K562 (cell line): ENCODE measurements at regions not wholly inside any gene's neighbourhood (a gene's known extent, or its start where the extent isn't known, plus 50 kb on each side); places are given as distances from the start of the nearest gene placed in this dataset.

Experiments
- ATAC-seq: fragments of 200-7000 bp; cut with Tn5 transposase; 3 replicates; pipeline ENCODE4 v1.9.1; 2020; ENCODE audit warnings: moderate library complexity
- BruUV-seq: library from RNA; stranded (reverse); fragments of 400-500 nt; replicated peaks from 2 replicates; lab custom pipeline; 2021; lab: Mats Ljungman, UMichigan
- CTCF ChIA-PET: fragments of 300-600 bp; formaldehyde crosslinking; extraction: SDS; loops from one replicate; lab custom pipeline; 2021; ENCODE audit warnings: low intra/inter-chr PET ratio; lab: Yijun Ruan, JAX
- POLR2A ChIA-PET: fragments of 300-600, 350-650 bp; sonication (Branson Sonifier 250); formaldehyde crosslinking; extraction: SDS; loops from one replicate; lab custom pipeline; 2021; ENCODE audit warnings: antibody characterized with exemption, inconsistent platforms; lab: Yijun Ruan, JAX
- DNase-seq, 4 experiments: peaks; one replicate each; pipeline versions ENCODE4 v3.0.0 to v3.0.0-alpha.2; 2011 to 2018; ENCODE audit warnings: low spot score in 3 of 4, mixed read lengths in 3 of 4; ENCODE audit errors: extremely low read depth in 1 of 4
- FAIRE-seq: peaks from 2 replicates; lab custom pipeline; 2011; peaks lifted over from hg19 to GRCh38; lab: Jason Lieb, UNC
- H2AFZ ChIP-seq: 2 replicates; pipeline ENCODE4 v1.6.0; 2011; ENCODE audit warnings: low read depth, low read length, control low read depth, inconsistent platforms
- H3K27ac ChIP-seq: fragments of 200-600 bp; 3 replicates; pipeline ENCODE4 v1.8.0; 2011; ENCODE audit warnings: low read depth, mild to moderate bottlenecking, control low read depth, inconsistent platforms, low read length, moderate library complexity, mixed read lengths; ENCODE audit errors: extremely low read depth
- H3K27me3 ChIP-seq, 2 experiments: fragments of 300-600 bp in 1 of 2; 2 replicates in 1 of 2; 3 replicates in 1 of 2; pipeline versions ENCODE4 v1.6.0 to v1.8.0; 2011; ENCODE audit warnings: inconsistent platforms in 2 of 2, low read length in 2 of 2, mild to moderate bottlenecking in 1 of 2, mixed read lengths in 1 of 2, moderate library complexity in 1 of 2; ENCODE audit not compliant: control insufficient read depth in 2 of 2, insufficient read depth in 2 of 2
- H3K36me3 ChIP-seq: fragments of 300-600 bp; 3 replicates; pipeline ENCODE4 v1.8.0; 2011; ENCODE audit warnings: mild to moderate bottlenecking, low read length, inconsistent platforms; ENCODE audit not compliant: control insufficient read depth, insufficient read depth
- H3K4me1 ChIP-seq, 2 experiments: fragments of 200-600 bp in 1 of 2; replicated peaks in 1 of 2; 2 replicates in 1 of 2; 3 replicates in 1 of 2; pipeline versions ENCODE4 v1.5.1 to v1.8.0; 2011; ENCODE audit warnings: inconsistent platforms in 2 of 2, low read length in 2 of 2, mild to moderate bottlenecking in 1 of 2, mixed read lengths in 1 of 2, moderate library complexity in 1 of 2; ENCODE audit not compliant: control insufficient read depth in 2 of 2, insufficient read depth in 2 of 2
- H3K4me2 ChIP-seq: 2 replicates; pipeline ENCODE4 v1.6.1; 2011; ENCODE audit warnings: low read length, control low read depth, inconsistent platforms, mixed read lengths; ENCODE audit not compliant: insufficient read depth
- H3K4me3 ChIP-seq: fragments of 200-600 bp; sonication (generic), shearing (Covaris generic); 2 replicates; pipeline ENCODE4 v1.5.1; 2016; ENCODE audit warnings: control low read depth, inconsistent platforms
- H3K79me2 ChIP-seq: fragments of 200-600 bp; 3 replicates; pipeline ENCODE4 v1.8.0; 2011; ENCODE audit warnings: low read length, inconsistent platforms; ENCODE audit not compliant: control insufficient read depth, insufficient read depth
- H3K9ac ChIP-seq, 2 experiments: 2 replicates each; pipeline versions ENCODE4 v1.6.0 to v1.6.1; 2011; ENCODE audit warnings: low read depth in 2 of 2, low read length in 2 of 2, control low read depth in 1 of 2, inconsistent platforms in 1 of 2, mild to moderate bottlenecking in 1 of 2, mixed read lengths in 1 of 2; ENCODE audit not compliant: insufficient read depth in 1 of 2
- H3K9me1 ChIP-seq: one replicate; pipeline ENCODE4 v1.6.0; 2011; ENCODE audit warnings: inconsistent platforms, mild to moderate bottlenecking, low read length, moderate library complexity; ENCODE audit not compliant: control insufficient read depth, insufficient read depth
- H3K9me3 ChIP-seq: replicated peaks from 2 replicates; pipeline ENCODE4 v1.5.1; 2011; ENCODE audit warnings: low read depth, low read length, inconsistent platforms; ENCODE audit not compliant: control insufficient read depth, insufficient read depth
- H4K20me1 ChIP-seq: replicated peaks from 2 replicates; pipeline ENCODE4 v1.6.1; 2011; ENCODE audit warnings: low read length, inconsistent platforms, mixed read lengths; ENCODE audit not compliant: control insufficient read depth, insufficient read depth
- CBFA2T2 ChIP-seq: fragments of 450-650 bp; conservative IDR thresholded peaks from 2 replicates; pipeline ENCODE4 v1.6.1; 2017; ENCODE audit warnings: mild to moderate bottlenecking
- ELF1 ChIP-seq: fragments of 200-800 bp; sonication (Bioruptor generic); IDR thresholded peaks from 2 replicates; pipeline ENCODE4 v1.6.1; 2016; ENCODE audit warnings: missing genetic modification characterization, missing compliant biosample characterization
- FOXA1 ChIP-seq: fragments of 450-650 bp; IDR thresholded peaks from 2 replicates; pipeline ENCODE4 v1.6.1; 2016; ENCODE audit warnings: mild to moderate bottlenecking, borderline replicate concordance
- HMGN3 ChIP-seq: IDR thresholded peaks from 2 replicates; pipeline ENCODE4 v1.6.1; 2011; ENCODE audit warnings: borderline replicate concordance, low read depth, mild to moderate bottlenecking, mixed read lengths, low read length; ENCODE audit not compliant: insufficient read length; ENCODE audit errors: extremely low read depth
- ILK ChIP-seq: fragments of 450-650 bp; IDR thresholded peaks from 2 replicates; pipeline ENCODE4 v1.6.1; 2016; ENCODE audit warnings: missing genetic modification characterization, low read depth, mild to moderate bottlenecking, missing compliant biosample characterization, moderate library complexity, borderline replicate concordance
- RCOR1 ChIP-seq, 2 experiments: IDR thresholded peaks; 2 replicates each; pipeline ENCODE4 v1.6.1; 2012; ENCODE audit warnings: low read depth in 2 of 2, low read length in 2 of 2, borderline replicate concordance in 1 of 2, improper control_type of control experiment in 1 of 2
- SIX5 ChIP-seq, 2 experiments: IDR thresholded peaks; 2 replicates each; pipeline ENCODE4 v1.6.1; 2011; ENCODE audit warnings: low read length in 2 of 2, borderline replicate concordance in 1 of 2, low read depth in 1 of 2, mild to moderate bottlenecking in 1 of 2, moderate library complexity in 1 of 2; ENCODE audit not compliant: insufficient read depth in 1 of 2
- TCF7 ChIP-seq: sonication (generic); IDR thresholded peaks from 2 replicates; pipeline ENCODE4 v1.6.1; 2016; ENCODE audit warnings: antibody characterized with exemption, borderline replicate concordance
- TGIF2 ChIP-seq: sonication (generic); formaldehyde crosslinking; IDR thresholded peaks from 2 replicates; pipeline ENCODE4 v1.8.1; 2022; ENCODE audit warnings: mild to moderate bottlenecking, missing genetic modification reagents, moderate library complexity
- WGBS: fragments of 100-300 bp; shearing (Covaris generic); methylation state at CpG from one replicate; pipeline ENCODE4 v1.1.6; 2016; ENCODE audit warnings: low coverage, mixed read lengths; ENCODE audit not compliant: insufficient coverage; ENCODE audit errors: missing lambda C conversion rate; 5-methylcytosine and 5-hydroxymethylcytosine counted together
- in situ Hi-C: fragments of 300-500 bp; cut with MboI; formaldehyde crosslinking; loops from 4 replicates; pipeline ENCODE4 v1.15.0; 2018; ENCODE audit warnings: inconsistent platforms, mixed read lengths
- intact Hi-C: fragments of 100-400 bp; cut with micrococcal nuclease; formaldehyde crosslinking; loops from 2 replicates; pipeline ENCODE4 v1.14.2; 2022
- TF ChIP-seq, protein P1 (sequence below): sonication (generic); formaldehyde crosslinking; IDR thresholded peaks from 2 replicates; pipeline ENCODE4 v1.8.0; 2022; ENCODE audit warnings: mild to moderate bottlenecking, missing genetic modification reagents, borderline replicate concordance
- TF ChIP-seq, protein P2 (sequence below): fragments of 450-650 bp; formaldehyde crosslinking; IDR thresholded peaks from 2 replicates; pipeline ENCODE4 v1.4.0; 2020; ENCODE audit warnings: mild to moderate bottlenecking, moderate library complexity
- TF ChIP-seq, protein P3 (sequence below), 2 experiments: fragments of 250-450 bp in 1 of 2; fragments of 450-650 bp in 1 of 2; sonication (Bioruptor Pico) in 1 of 2; IDR thresholded peaks; 2 replicates each; pipeline versions ENCODE4 v1.6.1 to v1.8.0; 2016 to 2021; ENCODE audit warnings: mild to moderate bottlenecking in 2 of 2, moderate library complexity in 2 of 2, missing compliant biosample characterization in 1 of 2, missing genetic modification characterization in 1 of 2
- TF ChIP-seq, protein P4 (sequence below): fragments of 200-800 bp; sonication (Bioruptor generic); IDR thresholded peaks from 2 replicates; pipeline ENCODE4 v1.6.1; 2017; ENCODE audit warnings: missing genetic modification characterization, missing compliant biosample characterization
- TF ChIP-seq, protein P5 (sequence below): fragments of 450-650 bp; IDR thresholded peaks from 2 replicates; pipeline ENCODE4 v1.6.1; 2018; ENCODE audit warnings: mild to moderate bottlenecking, low read depth; ENCODE audit not compliant: partially characterized antibody

DNA sequence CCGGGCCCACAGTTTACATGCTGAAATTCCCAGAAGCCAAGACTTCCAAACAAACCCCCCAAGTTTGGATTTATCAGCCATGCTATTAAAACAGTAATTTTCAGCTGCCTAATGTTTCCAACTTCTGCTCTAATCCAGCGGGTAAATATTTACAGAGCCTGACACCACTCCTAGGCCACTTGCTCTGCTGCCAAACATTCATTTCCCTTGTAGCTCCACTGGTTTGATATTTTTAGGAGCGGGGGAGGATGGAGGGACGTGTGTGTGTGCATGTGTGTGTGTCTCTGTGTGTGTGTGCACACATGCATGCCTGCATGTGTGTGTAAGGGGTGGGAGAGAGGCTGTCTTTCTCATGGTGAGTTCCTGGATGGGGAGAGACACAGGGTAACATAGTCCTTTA lies 115.7 kb upstream of the PJA1 start:
- WGBS: 5% methylated on average over 3 of the region's 4 CpGs
- Histone ChIP-seq H3K4me1 (peaks cover 0 to 3% of the 10 kb centered on the region in 2 experiments; a peak in 2 of 5 replicates), H3K27ac (no peak overlapping the region), H3K79me2 (no peaks in the 10 kb centered on the region), H3K27me3 (peaks cover 0 to 18% of the 10 kb centered on the region in 2 experiments; a peak in 2 of 5 replicates), H3K9ac (no peak overlapping the region), H3K9me1 (no peaks in the 10 kb centered on the region), H4K20me1 (peaks cover 4% of the 10 kb centered on the region; the same call in 1 of the 2 replicates), H3K4me3 (no peak overlapping the region), H2AFZ (no peak overlapping the region), H3K4me2 (no peak overlapping the region), H3K9me3 (no peaks in the 10 kb centered on the region), H3K36me3 (no peaks in the 10 kb centered on the region)
- no TSS peak for BruUV-seq
- DNase-seq (no peak), FAIRE-seq (no peak), ATAC-seq (no peak)
- CTCF ChIA-PET: no interaction called here
- intact Hi-C loops (no loop called here), in situ Hi-C loops (loop anchor here (5.0 to 25.0 kb wide), 2 partner anchors 459 to 1094 kb away; no protein-coding TSS in a partner anchor)
- POLR2A ChIA-PET: no interaction called here
- TF ChIP-seq HMGN3 (no peak), SIX5 (IDR thresholded peaks at IDR 0.05; ENCODE audit: borderline replicate concordance in 1 of 2, insufficient read depth in 1 of 2, low read depth in 1 of 2, low read length in 2 of 2) (no peak), TGIF2 (CRISPR knock-in tag) (no peak), TCF7 (no peak), CBFA2T2 (no peak), ELF1 (tag) (no peak), RCOR1 (IDR thresholded peaks at IDR 0.05; ENCODE audit: borderline replicate concordance in 1 of 2, low read depth in 2 of 2, low read length in 2 of 2) (no peak), ILK (tag) (no peak), FOXA1 (no peak)
- TF ChIP-seq, protein P1, sequence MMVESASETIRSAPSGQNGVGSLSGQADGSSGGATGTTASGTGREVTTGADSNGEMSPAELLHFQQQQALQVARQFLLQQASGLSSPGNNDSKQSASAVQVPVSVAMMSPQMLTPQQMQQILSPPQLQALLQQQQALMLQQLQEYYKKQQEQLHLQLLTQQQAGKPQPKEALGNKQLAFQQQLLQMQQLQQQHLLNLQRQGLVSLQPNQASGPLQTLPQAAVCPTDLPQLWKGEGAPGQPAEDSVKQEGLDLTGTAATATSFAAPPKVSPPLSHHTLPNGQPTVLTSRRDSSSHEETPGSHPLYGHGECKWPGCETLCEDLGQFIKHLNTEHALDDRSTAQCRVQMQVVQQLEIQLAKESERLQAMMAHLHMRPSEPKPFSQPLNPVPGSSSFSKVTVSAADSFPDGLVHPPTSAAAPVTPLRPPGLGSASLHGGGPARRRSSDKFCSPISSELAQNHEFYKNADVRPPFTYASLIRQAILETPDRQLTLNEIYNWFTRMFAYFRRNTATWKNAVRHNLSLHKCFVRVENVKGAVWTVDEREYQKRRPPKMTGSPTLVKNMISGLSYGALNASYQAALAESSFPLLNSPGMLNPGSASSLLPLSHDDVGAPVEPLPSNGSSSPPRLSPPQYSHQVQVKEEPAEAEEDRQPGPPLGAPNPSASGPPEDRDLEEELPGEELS (CRISPR knock-in tag): no peak
- TF ChIP-seq, protein P2, sequence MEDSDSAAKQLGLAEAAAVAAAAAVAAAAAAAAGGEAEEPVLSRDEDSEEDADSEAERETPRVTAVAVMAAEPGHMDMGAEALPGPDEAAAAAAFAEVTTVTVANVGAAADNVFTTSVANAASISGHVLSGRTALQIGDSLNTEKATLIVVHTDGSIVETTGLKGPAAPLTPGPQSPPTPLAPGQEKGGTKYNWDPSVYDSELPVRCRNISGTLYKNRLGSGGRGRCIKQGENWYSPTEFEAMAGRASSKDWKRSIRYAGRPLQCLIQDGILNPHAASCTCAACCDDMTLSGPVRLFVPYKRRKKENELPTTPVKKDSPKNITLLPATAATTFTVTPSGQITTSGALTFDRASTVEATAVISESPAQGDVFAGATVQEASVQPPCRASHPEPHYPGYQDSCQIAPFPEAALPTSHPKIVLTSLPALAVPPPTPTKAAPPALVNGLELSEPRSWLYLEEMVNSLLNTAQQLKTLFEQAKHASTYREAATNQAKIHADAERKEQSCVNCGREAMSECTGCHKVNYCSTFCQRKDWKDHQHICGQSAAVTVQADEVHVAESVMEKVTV: no peak
- TF ChIP-seq, protein P3, sequence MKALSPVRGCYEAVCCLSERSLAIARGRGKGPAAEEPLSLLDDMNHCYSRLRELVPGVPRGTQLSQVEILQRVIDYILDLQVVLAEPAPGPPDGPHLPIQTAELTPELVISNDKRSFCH (CRISPR knock-in tag; IDR thresholded peaks at IDR 0.05): no peak
- TF ChIP-seq, protein P3 (tag; IDR thresholded peaks at IDR 0.05): no peak
- TF ChIP-seq, protein P4, sequence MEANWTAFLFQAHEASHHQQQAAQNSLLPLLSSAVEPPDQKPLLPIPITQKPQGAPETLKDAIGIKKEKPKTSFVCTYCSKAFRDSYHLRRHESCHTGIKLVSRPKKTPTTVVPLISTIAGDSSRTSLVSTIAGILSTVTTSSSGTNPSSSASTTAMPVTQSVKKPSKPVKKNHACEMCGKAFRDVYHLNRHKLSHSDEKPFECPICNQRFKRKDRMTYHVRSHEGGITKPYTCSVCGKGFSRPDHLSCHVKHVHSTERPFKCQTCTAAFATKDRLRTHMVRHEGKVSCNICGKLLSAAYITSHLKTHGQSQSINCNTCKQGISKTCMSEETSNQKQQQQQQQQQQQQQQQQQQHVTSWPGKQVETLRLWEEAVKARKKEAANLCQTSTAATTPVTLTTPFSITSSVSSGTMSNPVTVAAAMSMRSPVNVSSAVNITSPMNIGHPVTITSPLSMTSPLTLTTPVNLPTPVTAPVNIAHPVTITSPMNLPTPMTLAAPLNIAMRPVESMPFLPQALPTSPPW (CRISPR knock-in tag): no peak
- TF ChIP-seq, protein P5, sequence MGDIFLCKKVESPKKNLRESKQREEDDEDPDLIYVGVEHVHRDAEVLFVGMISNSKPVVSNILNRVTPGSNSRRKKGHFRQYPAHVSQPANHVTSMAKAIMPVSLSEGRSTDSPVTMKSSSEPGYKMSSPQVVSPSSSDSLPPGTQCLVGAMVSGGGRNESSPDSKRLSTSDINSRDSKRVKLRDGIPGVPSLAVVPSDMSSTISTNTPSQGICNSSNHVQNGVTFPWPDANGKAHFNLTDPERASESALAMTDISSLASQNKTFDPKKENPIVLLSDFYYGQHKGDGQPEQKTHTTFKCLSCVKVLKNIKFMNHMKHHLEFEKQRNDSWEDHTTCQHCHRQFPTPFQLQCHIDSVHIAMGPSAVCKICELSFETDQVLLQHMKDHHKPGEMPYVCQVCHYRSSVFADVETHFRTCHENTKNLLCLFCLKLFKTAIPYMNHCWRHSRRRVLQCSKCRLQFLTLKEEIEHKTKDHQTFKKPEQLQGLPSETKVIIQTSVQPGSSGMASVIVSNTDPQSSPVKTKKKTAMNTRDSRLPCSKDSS: no peak
